GM21528 (cell line): ENCODE measurements at regions not wholly inside any gene's neighbourhood (a gene's known extent, or its start where the extent isn't known, plus 50 kb on each side); places are given as distances from the start of the nearest gene placed in this dataset.
"Not testable (repeated sequence)": the region's sequence is repeated elsewhere in the genome, so short reads cannot be mapped to it uniquely, and the experiment has no call there.

Experiments used
- ATAC-seq: cut with Tn5 transposase; IDR thresholded peaks from one replicate; pipeline ENCODE4 v1.9.1; 2021; ENCODE audit warnings: mild to moderate bottlenecking, moderate library complexity; ENCODE audit not compliant: unreplicated experiment, low FRiP score

GRCh38 chr3:19825193-19825592, 108.8 kb downstream of the EFHB start:
- ATAC-seq, result no peak

- no peak for ATAC-seq
Measured at GRCh38 chr3:19822805-19823204, 111.2 kb downstream of the EFHB start.

GRCh38 chr3:19816631-19817030, 117.4 kb downstream of the EFHB start:
- no peak for ATAC-seq

GRCh38 chr3:19815805-19816204, 118.2 kb downstream of the EFHB start:
- no peak for ATAC-seq

GRCh38 chr3:19813743-19814142, 120.3 kb downstream of the EFHB start:
- not testable (repeated sequence) for ATAC-seq

GRCh38 chr3:19811689-19812088, 122.3 kb downstream of the EFHB start:
- no peak for ATAC-seq

- no peak for ATAC-seq
Measured at GRCh38 chr3:19808834-19809233, 125.2 kb downstream of the EFHB start.

- ATAC-seq, result no peak
Measured at GRCh38 chr3:19799887-19800286, 134.1 kb downstream of the EFHB start.

GRCh38 chr3:19799115-19799514, 134.9 kb downstream of the EFHB start:
- no peak for ATAC-seq

GRCh38 chr3:19798324-19798723, 135.7 kb downstream of the EFHB start:
- ATAC-seq, result no peak

- ATAC-seq, result no peak
Measured at GRCh38 chr3:19792388-19792787, 141.6 kb downstream of the EFHB start.

- ATAC-seq, result no peak
Measured at GRCh38 chr3:19775765-19776164, 158.3 kb downstream of the EFHB start.

- ATAC-seq, result no peak
Measured at GRCh38 chr3:19769694-19770093, 164.3 kb downstream of the EFHB start.

GRCh38 chr3:19765954-19766353, 168.1 kb downstream of the EFHB start:
- no peak for ATAC-seq

- no peak for ATAC-seq
Measured at GRCh38 chr3:19757773-19758172, 176.2 kb downstream of the EFHB start.

- ATAC-seq, result no peak
Measured at GRCh38 chr3:19749448-19750017, 184.5 kb downstream of the EFHB start.

- no peak for ATAC-seq
Measured at GRCh38 chr3:19748782-19749447, 185.1 kb downstream of the EFHB start.

GRCh38 chr3:19744047-19744446, 190.0 kb downstream of the EFHB start:
- no peak for ATAC-seq

GRCh38 chr3:19742935-19743334, 191.1 kb downstream of the EFHB start:
- ATAC-seq, result no peak

- ATAC-seq, result no peak
Measured at GRCh38 chr3:19739504-19739903, 194.5 kb downstream of the EFHB start.

GRCh38 chr3:19738846-19739245, 195.2 kb downstream of the EFHB start:
- ATAC-seq, result no peak

- no peak for ATAC-seq
Measured at GRCh38 chr3:19735111-19735510, 198.9 kb downstream of the EFHB start.

- no peak for ATAC-seq
Measured at GRCh38 chr3:19734453-19734852, 199.6 kb downstream of the EFHB start.
